NOMO-1 treated with dmso at 0.1 percent for 144 hours (cell line): ENCODE measurements at regions not wholly inside any gene's neighbourhood (a gene's known extent, or its start where the extent isn't known, plus 50 kb on each side); places are given as distances from the start of the nearest gene placed in this dataset.
A peak's percentile ranks its signal among the peaks of the same experiment; 100 is the strongest.
"Not testable (repeated sequence)": the region's sequence is repeated elsewhere in the genome, so short reads cannot be mapped to it uniquely, and the experiment has no call there.

Source experiments
- DNase-seq: peaks from one replicate; lab custom pipeline; 2025; ENCODE audit not compliant: unreplicated experiment; lab: John Stamatoyannopoulos, UW

GRCh38 chr1:192418552-192419285, 101.9 kb downstream of the RGS21 start:
- DNase-seq = no peak

GRCh38 chr1:192430644-192431043, 113.9 kb downstream of the RGS21 start:
- DNase-seq = no peak

GRCh38 chr1:192435704-192436103, 118.9 kb downstream of the RGS21 start:
- no peak for DNase-seq

GRCh38 chr1:192436441-192437078, 119.8 kb downstream of the RGS21 start:
- no peak for DNase-seq

- DNase-seq = no peak
These were observed 121.9 kb downstream of the RGS21 start for GRCh38 chr1:192438737-192439136.

GRCh38 chr1:192439373-192440025, 122.7 kb downstream of the RGS21 start:
- DNase-seq = no peak

GRCh38 chr1:192441492-192441891, 124.7 kb downstream of the RGS21 start:
- DNase-seq = no peak

- no peak for DNase-seq
These were observed 125.9 kb downstream of the RGS21 start for GRCh38 chr1:192442736-192443135.

GRCh38 chr1:192443616-192444015, 126.8 kb downstream of the RGS21 start:
- no peak for DNase-seq

- no peak for DNase-seq
These were observed 128.4 kb downstream of the RGS21 start for GRCh38 chr1:192445241-192445640.

GRCh38 chr1:192445839-192446489, 129.2 kb downstream of the RGS21 start:
- no peak for DNase-seq

- no peak for DNase-seq
These were observed 127.5 kb upstream of the RGS1 start for GRCh38 chr1:192448026-192448578.

- DNase-seq = peak; percentile 28
These were observed 122.1 kb upstream of the RGS1 start for GRCh38 chr1:192453360-192453992.

GRCh38 chr1:192459467-192459866, 116.1 kb upstream of the RGS1 start:
- DNase-seq = no peak

GRCh38 chr1:192461684-192462083, 113.9 kb upstream of the RGS1 start:
- no peak for DNase-seq

- DNase-seq = no peak
These were observed 113.0 kb upstream of the RGS1 start for GRCh38 chr1:192462616-192463015.

GRCh38 chr1:192463661-192464060, 111.9 kb upstream of the RGS1 start:
- no peak for DNase-seq

- not testable (repeated sequence) for DNase-seq
These were observed 110.4 kb upstream of the RGS1 start for GRCh38 chr1:192465221-192465620.

- DNase-seq = peak; percentile 12
These were observed 101.4 kb upstream of the RGS1 start for GRCh38 chr1:192474080-192474683.

- DNase-seq = no peak
These were observed 100.2 kb upstream of the RGS1 start for GRCh38 chr1:192475329-192475728.
